Activated CD4-positive, alpha-beta memory T cell treated with anti-CD3 and anti-CD28 coated beads, Interleukin-2, amount 10 ng/mL, durations not matched to agents 7 days and 5 days (primary cell): ENCODE measurements at regions not wholly inside any gene's neighbourhood (a gene's known extent, or its start where the extent isn't known, plus 50 kb on each side); places are given as distances from the start of the nearest gene placed in this dataset.
"Not testable (repeated sequence)": the region's sequence is repeated elsewhere in the genome, so short reads cannot be mapped to it uniquely, and the experiment has no call there.

Experiments
- CTCF ChIA-PET: fragments of 350-600 bp; sonication (Branson Sonifier 250); formaldehyde crosslinking; loops from one replicate; lab custom pipeline; 2021; ENCODE audit warnings: antibody characterized with exemption, inconsistent platforms; lab: Charles Lee
- POLR2A ChIA-PET: fragments of 350-600 bp; sonication (Branson Sonifier 250); formaldehyde crosslinking; loops from one replicate; lab custom pipeline; 2021; ENCODE audit warnings: antibody characterized with exemption; lab: Charles Lee
- DNase-seq: peaks from one replicate; pipeline ENCODE4 v3.0.0-alpha.2; 2020
- H3K27ac Mint-ChIP-seq: one replicate; pipeline ENCODE4 v1.8.0; 2021; ENCODE audit warnings: mild to moderate bottlenecking, mixed read lengths
- H3K27me3 Mint-ChIP-seq: one replicate; pipeline ENCODE4 v1.8.0; 2021; ENCODE audit warnings: mixed read lengths
- H3K36me3 Mint-ChIP-seq: one replicate; pipeline ENCODE4 v1.8.0; 2021; ENCODE audit warnings: low read depth, mixed read lengths
- H3K4me1 Mint-ChIP-seq: one replicate; pipeline ENCODE4 v1.8.0; 2021; ENCODE audit warnings: mixed read lengths
- H3K4me3 Mint-ChIP-seq: one replicate; pipeline ENCODE4 v1.8.0; 2021; ENCODE audit warnings: mild to moderate bottlenecking, mixed read lengths
- H3K9me3 Mint-ChIP-seq: one replicate; pipeline ENCODE4 v1.8.0; 2021; ENCODE audit warnings: mixed read lengths

- H3K27me3 Mint-ChIP-seq, result no peaks in the 10 kb centered on the region
- no peak for DNase-seq
- ChIA-PET CTCF (no interaction called here), POLR2A (no interaction called here)
- H3K36me3 Mint-ChIP-seq, result peaks cover 2% of the 10 kb centered on the region
- H3K9me3 Mint-ChIP-seq, result no peaks in the 10 kb centered on the region
- H3K4me3 Mint-ChIP-seq, result no peak overlapping the region
- peaks cover 52% of the 10 kb centered on the region for H3K4me1 Mint-ChIP-seq
- no peak overlapping the region for H3K27ac Mint-ChIP-seq
Measured at GRCh38 chr5:96112123-96112670, 150.5 kb upstream of the ELL2 start.

- CTCF ChIA-PET, result no interaction called here
- POLR2A ChIA-PET, result no interaction called here
- H3K4me1 Mint-ChIP-seq, result peaks cover 52% of the 10 kb centered on the region
- no peaks in the 10 kb centered on the region for H3K9me3 Mint-ChIP-seq
- no peaks in the 10 kb centered on the region for H3K27me3 Mint-ChIP-seq
- no peak for DNase-seq
- no peak overlapping the region for H3K4me3 Mint-ChIP-seq
- no peak overlapping the region for H3K27ac Mint-ChIP-seq
- H3K36me3 Mint-ChIP-seq, result peaks cover 2% of the 10 kb centered on the region
Measured at GRCh38 chr5:96111080-96111756, 149.6 kb upstream of the ELL2 start.

- no peaks in the 10 kb centered on the region for H3K27me3 Mint-ChIP-seq
- H3K4me1 Mint-ChIP-seq, result peaks cover 46% of the 10 kb centered on the region
- ChIA-PET POLR2A (no interaction called here), CTCF (no interaction called here)
- H3K9me3 Mint-ChIP-seq, result peaks cover 5% of the 10 kb centered on the region
- no peak overlapping the region for H3K4me3 Mint-ChIP-seq
- peak overlapping the region; percentile 47 for H3K27ac Mint-ChIP-seq
- DNase-seq, result no peak
- peaks cover 8% of the 10 kb centered on the region for H3K36me3 Mint-ChIP-seq
Measured at GRCh38 chr5:96110300-96110699, 148.6 kb upstream of the ELL2 start.

- H3K36me3 Mint-ChIP-seq, POLR2A ChIA-PET, H3K27me3 Mint-ChIP-seq, H3K9me3 Mint-ChIP-seq, H3K27ac Mint-ChIP-seq, DNase-seq, H3K4me3 Mint-ChIP-seq, CTCF ChIA-PET: not testable (repeated sequence)
- peaks cover 30% of the 10 kb centered on the region for H3K4me1 Mint-ChIP-seq
Measured at GRCh38 chr5:96108629-96109028, 147.0 kb upstream of the ELL2 start.

- CTCF ChIA-PET, H3K4me1 Mint-ChIP-seq, H3K36me3 Mint-ChIP-seq, DNase-seq, H3K27me3 Mint-ChIP-seq, H3K27ac Mint-ChIP-seq, H3K9me3 Mint-ChIP-seq, H3K4me3 Mint-ChIP-seq, POLR2A ChIA-PET: not testable (repeated sequence)
Measured at GRCh38 chr5:96103829-96104228, 142.2 kb upstream of the ELL2 start.

GRCh38 chr5:96101358-96102089 lies 139.9 kb upstream of the ELL2 start:
- Mint-ChIP-seq H3K9me3 (peaks cover 13% of the 10 kb centered on the region), H3K27me3 (no peaks in the 10 kb centered on the region), H3K27ac (no peak overlapping the region), H3K4me1 (no peaks in the 10 kb centered on the region), H3K4me3 (no peak overlapping the region), H3K36me3 (peaks cover 8% of the 10 kb centered on the region)
- ChIA-PET CTCF (no interaction called here), POLR2A (no interaction called here)
- DNase-seq, result no peak

- H3K4me1 Mint-ChIP-seq, H3K36me3 Mint-ChIP-seq, H3K4me3 Mint-ChIP-seq, POLR2A ChIA-PET, H3K27ac Mint-ChIP-seq, DNase-seq, H3K27me3 Mint-ChIP-seq, H3K9me3 Mint-ChIP-seq: not testable (repeated sequence)
- CTCF ChIA-PET, result interaction anchor here (1.1 kb wide), 1 partner anchor 16 kb away, joined by 3 read pairs; no protein-coding TSS in a partner anchor
Measured at GRCh38 chr5:96097488-96097887, 135.8 kb upstream of the ELL2 start.

GRCh38 chr5:96096724-96097123 lies 135.1 kb upstream of the ELL2 start:
- Mint-ChIP-seq H3K4me1 (no peaks in the 10 kb centered on the region), H3K27me3 (no peaks in the 10 kb centered on the region), H3K27ac (no peak overlapping the region), H3K4me3 (no peak overlapping the region), H3K36me3 (peaks cover 2% of the 10 kb centered on the region), H3K9me3 (peaks cover 12% of the 10 kb centered on the region)
- POLR2A ChIA-PET, result no interaction called here
- CTCF ChIA-PET, result no interaction called here
- DNase-seq, result no peak

- DNase-seq, result no peak
- H3K36me3 Mint-ChIP-seq, result peaks cover 2% of the 10 kb centered on the region
- H3K4me3 Mint-ChIP-seq, result no peak overlapping the region
- CTCF ChIA-PET, result no interaction called here
- H3K27me3 Mint-ChIP-seq, result no peaks in the 10 kb centered on the region
- no peak overlapping the region for H3K27ac Mint-ChIP-seq
- no peaks in the 10 kb centered on the region for H3K4me1 Mint-ChIP-seq
- H3K9me3 Mint-ChIP-seq, result peaks cover 15% of the 10 kb centered on the region
- POLR2A ChIA-PET, result no interaction called here
Measured at GRCh38 chr5:96094904-96095303, 133.3 kb upstream of the ELL2 start.

GRCh38 chr5:96093890-96094381 lies 132.3 kb upstream of the ELL2 start:
- no peaks in the 10 kb centered on the region for H3K4me1 Mint-ChIP-seq
- peaks cover 11% of the 10 kb centered on the region for H3K9me3 Mint-ChIP-seq
- ChIA-PET POLR2A (no interaction called here), CTCF (no interaction called here)
- no peak overlapping the region for H3K27ac Mint-ChIP-seq
- no peak overlapping the region for H3K4me3 Mint-ChIP-seq
- H3K36me3 Mint-ChIP-seq, result no peaks in the 10 kb centered on the region
- no peak for DNase-seq
- H3K27me3 Mint-ChIP-seq, result no peaks in the 10 kb centered on the region

GRCh38 chr5:96093340-96093739 lies 131.7 kb upstream of the ELL2 start:
- H3K27me3 Mint-ChIP-seq, result no peaks in the 10 kb centered on the region
- DNase-seq, result no peak
- H3K27ac Mint-ChIP-seq, result no peak overlapping the region
- no peaks in the 10 kb centered on the region for H3K36me3 Mint-ChIP-seq
- ChIA-PET POLR2A (no interaction called here), CTCF (no interaction called here)
- H3K4me1 Mint-ChIP-seq, result no peaks in the 10 kb centered on the region
- no peak overlapping the region for H3K4me3 Mint-ChIP-seq
- peaks cover 8% of the 10 kb centered on the region for H3K9me3 Mint-ChIP-seq

- no peak overlapping the region for H3K4me3 Mint-ChIP-seq
- H3K36me3 Mint-ChIP-seq, result no peaks in the 10 kb centered on the region
- POLR2A ChIA-PET, result no interaction called here
- H3K9me3 Mint-ChIP-seq, result peaks cover 7% of the 10 kb centered on the region
- H3K27me3 Mint-ChIP-seq, result no peaks in the 10 kb centered on the region
- H3K27ac Mint-ChIP-seq, result no peak overlapping the region
- H3K4me1 Mint-ChIP-seq, result no peaks in the 10 kb centered on the region
- CTCF ChIA-PET, result no interaction called here
- no peak for DNase-seq
Measured at GRCh38 chr5:96091874-96092273, 130.2 kb upstream of the ELL2 start.

- ChIA-PET CTCF (no interaction called here), POLR2A (no interaction called here)
- Mint-ChIP-seq H3K4me3 (no peak overlapping the region), H3K4me1 (no peaks in the 10 kb centered on the region), H3K36me3 (no peaks in the 10 kb centered on the region), H3K27ac (no peak overlapping the region), H3K27me3 (no peaks in the 10 kb centered on the region), H3K9me3 (peaks cover 7% of the 10 kb centered on the region)
- DNase-seq, result no peak
Measured at GRCh38 chr5:96090215-96090614, 128.6 kb upstream of the ELL2 start.
